ENCODE measurements at regions not wholly inside any gene's neighbourhood (a gene's known extent, or its start where the extent isn't known, plus 50 kb on each side); places are given as distances from the start of the nearest gene placed in this dataset.
"Not testable (repeated sequence)": the region's sequence is repeated elsewhere in the genome, so short reads cannot be mapped to it uniquely, and the experiment has no call there.

DNA sequence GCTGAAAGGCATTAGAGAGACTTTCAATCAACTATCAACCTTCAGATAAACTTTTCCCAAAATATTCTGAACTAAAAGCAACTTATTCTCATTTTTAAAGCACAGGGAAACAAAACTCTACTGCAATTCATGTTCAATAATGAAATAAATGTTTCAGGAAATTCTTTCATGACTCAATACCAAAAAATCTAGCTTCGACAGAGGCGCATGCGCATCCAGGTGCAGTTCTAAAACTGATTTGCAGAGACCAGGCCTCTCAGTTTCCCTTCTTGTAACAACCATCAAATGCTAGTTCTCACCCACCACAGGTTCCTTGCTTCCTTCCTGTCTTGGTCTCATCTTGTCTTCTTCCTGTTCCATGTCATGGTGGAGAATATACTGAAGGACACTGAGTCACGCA, 55.3 kb upstream of the NRBF2 start:
- no peaks in the 10 kb centered on the region for H3K36me3 Mint-ChIP-seq (ENCODE audit: low read depth)
- POLR2A ChIA-PET = no interaction called here
- H3K27me3 Mint-ChIP-seq = peaks cover 10% of the 10 kb centered on the region
- no peaks in the 10 kb centered on the region for H3K9me3 Mint-ChIP-seq
- DNase-seq = no peak
- H3K27ac Mint-ChIP-seq = no peak overlapping the region
- H3K4me1 Mint-ChIP-seq = peaks cover 8% of the 10 kb centered on the region
- no peak overlapping the region for H3K4me3 Mint-ChIP-seq
- CTCF ChIA-PET = no interaction called here

DNA sequence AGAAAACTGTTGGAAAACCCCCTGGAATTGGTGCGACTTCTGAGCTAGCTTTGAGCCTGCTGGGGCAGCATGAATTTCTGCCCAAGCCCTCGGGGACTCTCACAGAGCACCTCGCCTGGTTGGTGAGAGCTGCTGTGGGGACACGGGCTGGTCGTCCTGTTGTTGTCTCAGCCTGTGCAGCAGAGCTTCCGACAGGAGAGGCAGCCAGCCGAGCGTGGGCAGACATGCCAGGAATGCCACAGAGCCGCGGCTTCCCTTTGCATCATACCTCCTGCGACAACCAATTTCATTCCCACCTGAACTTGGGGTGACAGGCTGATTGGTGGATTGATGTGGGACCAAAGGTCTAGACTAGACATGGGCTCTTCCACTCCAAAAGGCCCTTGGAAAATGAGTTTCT, 60.2 kb upstream of the NRBF2 start:
- POLR2A ChIA-PET = no interaction called here
- CTCF ChIA-PET = no interaction called here
- Mint-ChIP-seq H3K36me3 (ENCODE audit: low read depth) (no peaks in the 10 kb centered on the region), H3K4me3 (no peak overlapping the region), H3K9me3 (no peaks in the 10 kb centered on the region), H3K27me3 (peaks cover 15% of the 10 kb centered on the region), H3K27ac (no peak overlapping the region), H3K4me1 (peaks cover 14% of the 10 kb centered on the region)
- no peak for DNase-seq

DNA sequence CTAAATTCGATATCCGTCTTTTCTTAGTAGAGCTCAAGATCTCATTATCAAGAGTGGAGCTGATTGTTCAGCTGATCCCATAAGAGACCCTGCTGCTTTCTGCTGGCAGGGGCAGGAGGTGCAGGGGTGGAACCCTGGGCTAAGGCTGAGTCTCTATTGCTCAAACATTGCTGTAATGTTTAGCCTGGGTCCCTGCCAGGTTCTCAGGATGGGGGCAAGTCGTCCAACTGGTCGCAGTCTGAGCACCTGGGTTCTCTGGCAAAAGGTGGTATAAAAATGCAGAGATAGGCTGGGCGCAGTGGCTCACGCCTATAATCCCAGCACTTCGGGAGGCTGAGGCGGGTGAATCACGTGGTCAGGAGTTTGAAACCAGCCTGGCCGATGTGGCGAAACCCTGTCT, 62.0 kb upstream of the NRBF2 start:
- CTCF ChIA-PET = interaction anchor here (1.4 kb wide), 1 partner anchor 87 kb away, joined by 3 read pairs; no protein-coding TSS in a partner anchor
- no peak for DNase-seq
- POLR2A ChIA-PET = interaction anchor here (0.6 kb wide), 1 partner anchor 13 kb away, joined by 3 read pairs; no protein-coding TSS in a partner anchor
- H3K27ac Mint-ChIP-seq = no peak overlapping the region
- H3K4me3 Mint-ChIP-seq = no peak overlapping the region
- H3K4me1 Mint-ChIP-seq = peaks cover 10% of the 10 kb centered on the region
- H3K36me3 Mint-ChIP-seq (ENCODE audit: low read depth) = peaks cover 2% of the 10 kb centered on the region
- no peaks in the 10 kb centered on the region for H3K9me3 Mint-ChIP-seq
- peaks cover 25% of the 10 kb centered on the region for H3K27me3 Mint-ChIP-seq

DNA sequence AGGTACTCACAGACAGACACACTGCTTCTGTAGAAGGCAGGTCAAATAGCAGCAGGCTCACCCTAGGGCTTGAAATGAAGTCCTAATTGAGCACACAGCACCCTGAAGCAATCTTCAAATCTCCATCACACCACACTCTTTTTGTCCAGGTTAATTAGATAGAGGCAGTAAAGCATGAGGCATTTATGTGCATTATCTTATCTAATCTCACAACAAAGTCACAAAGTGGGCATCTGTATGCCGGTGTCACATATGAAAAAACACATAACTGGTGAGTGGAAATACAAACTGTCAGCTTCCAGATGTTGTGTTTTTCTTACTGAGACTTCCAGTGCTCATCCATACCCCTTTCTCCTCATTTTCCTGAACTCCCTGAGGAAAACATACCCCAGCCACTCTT, 63.8 kb upstream of the NRBF2 start:
- CTCF ChIA-PET = no interaction called here
- POLR2A ChIA-PET = no interaction called here
- Mint-ChIP-seq H3K4me3 (no peak overlapping the region), H3K4me1 (peaks cover 13% of the 10 kb centered on the region), H3K27me3 (peaks cover 39% of the 10 kb centered on the region), H3K27ac (no peak overlapping the region), H3K36me3 (ENCODE audit: low read depth) (peaks cover 2% of the 10 kb centered on the region), H3K9me3 (no peaks in the 10 kb centered on the region)
- DNase-seq = no peak

DNA sequence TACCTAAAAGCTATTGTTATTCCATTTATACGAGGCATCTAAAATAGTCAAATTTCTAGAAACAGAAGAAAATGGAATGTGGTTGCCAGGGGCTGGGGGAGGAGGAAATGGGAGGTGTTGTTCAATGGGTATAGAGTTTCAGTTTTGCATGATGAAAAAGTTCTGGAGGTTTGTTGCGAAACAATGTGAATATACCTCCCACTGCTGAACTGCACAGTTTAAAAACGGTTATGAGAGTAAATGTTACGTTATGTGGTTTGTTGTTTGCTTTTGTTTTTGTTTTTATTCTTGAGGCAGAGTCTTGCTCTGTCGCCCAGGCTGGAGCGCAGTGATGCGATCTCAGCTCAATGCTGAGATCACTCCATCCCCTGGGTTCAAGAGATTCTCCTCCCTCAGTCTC, 64.9 kb upstream of the NRBF2 start:
- ChIA-PET CTCF (no interaction called here), POLR2A (no interaction called here)
- DNase-seq = no peak
- peak overlapping the region; percentile 36 for H3K4me3 Mint-ChIP-seq
- no peak overlapping the region for H3K27ac Mint-ChIP-seq
- H3K36me3 Mint-ChIP-seq (ENCODE audit: low read depth) = peaks cover 2% of the 10 kb centered on the region
- H3K27me3 Mint-ChIP-seq = peaks cover 45% of the 10 kb centered on the region
- peaks cover 13% of the 10 kb centered on the region for H3K4me1 Mint-ChIP-seq
- H3K9me3 Mint-ChIP-seq = no peaks in the 10 kb centered on the region

DNA sequence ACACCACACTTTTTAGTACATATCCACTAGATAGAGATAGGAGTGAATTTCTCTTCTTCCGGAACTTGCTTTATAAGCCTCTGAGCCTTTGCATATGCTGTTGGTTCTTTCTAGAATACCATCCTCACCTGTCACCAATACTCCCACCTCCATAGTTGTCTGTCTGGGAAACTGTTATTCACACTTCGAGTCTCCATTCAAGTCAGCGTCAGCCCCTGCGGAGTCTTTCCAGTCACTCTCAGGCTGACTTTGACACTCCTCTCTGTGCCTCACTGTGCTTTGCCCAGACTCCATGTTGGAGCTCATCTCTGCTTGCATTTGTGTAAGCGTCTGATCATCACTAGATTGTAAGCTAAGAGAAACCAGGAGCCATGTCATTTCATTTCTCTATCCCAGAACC, 66.5 kb upstream of the NRBF2 start:
- H3K27ac Mint-ChIP-seq = no peak overlapping the region

DNA sequence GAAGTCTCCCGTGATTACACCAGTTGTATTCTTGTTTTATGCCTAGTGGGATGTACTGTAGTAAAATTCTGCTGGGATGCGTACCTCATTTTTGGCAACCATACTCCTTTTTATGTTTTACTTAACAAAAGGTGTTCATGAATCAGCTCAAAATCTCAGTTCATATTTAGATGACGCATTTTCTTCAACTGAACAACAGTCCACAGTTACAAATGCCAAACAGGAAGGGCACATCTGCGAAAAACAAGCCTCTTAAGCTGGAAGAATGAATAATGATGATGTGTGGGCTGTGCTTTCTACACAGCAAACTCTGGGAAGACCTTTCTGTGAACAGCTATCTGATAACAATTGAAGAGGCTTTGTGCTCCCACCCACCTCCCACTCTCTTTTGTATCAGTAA, 68.4 kb upstream of the NRBF2 start:
- H3K36me3 Mint-ChIP-seq (ENCODE audit: low read depth) = peaks cover 2% of the 10 kb centered on the region
- H3K27ac Mint-ChIP-seq = no peak overlapping the region
- no peak for DNase-seq
- H3K27me3 Mint-ChIP-seq = peaks cover 38% of the 10 kb centered on the region
- H3K4me3 Mint-ChIP-seq = no peak overlapping the region
- H3K4me1 Mint-ChIP-seq = peaks cover 13% of the 10 kb centered on the region
- ChIA-PET CTCF (interaction anchor here (0.9 kb wide), 1 partner anchor 19 kb away, joined by 4 read pairs; no protein-coding TSS in a partner anchor), POLR2A (no interaction called here)
- no peaks in the 10 kb centered on the region for H3K9me3 Mint-ChIP-seq

More for the DNA sequence above, 66.5 kb upstream of the NRBF2 start:
- Mint-ChIP-seq H3K4me3 (no peak overlapping the region), H3K27me3 (peaks cover 45% of the 10 kb centered on the region), H3K36me3 (ENCODE audit: low read depth) (peaks cover 2% of the 10 kb centered on the region), H3K9me3 (no peaks in the 10 kb centered on the region), H3K4me1 (peaks cover 13% of the 10 kb centered on the region)
- POLR2A ChIA-PET = interaction anchor here (0.6 kb wide), 1 partner anchor 749 kb away, joined by 3 read pairs; no protein-coding TSS in a partner anchor
- no peak for DNase-seq
- CTCF ChIA-PET = no interaction called here

DNA sequence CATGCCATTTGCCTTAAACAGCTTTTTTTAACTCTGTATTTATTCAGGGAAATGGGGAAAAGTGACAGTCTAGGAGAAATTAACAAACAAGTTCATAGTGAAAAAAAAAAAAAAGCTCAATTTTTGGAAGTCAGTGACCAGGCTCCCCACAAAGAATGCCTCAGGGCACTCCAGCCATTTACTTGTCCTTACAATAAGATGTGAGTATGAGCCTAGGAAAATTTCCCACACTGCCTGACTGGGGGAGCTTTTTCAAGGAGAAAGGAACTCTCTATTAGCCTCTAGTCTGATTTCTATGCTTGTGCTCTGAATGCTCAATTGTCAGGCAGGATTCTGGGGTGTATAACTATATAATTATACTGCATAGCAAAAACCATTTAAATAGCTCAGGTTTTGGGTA, 74.9 kb upstream of the NRBF2 start:
- no peak overlapping the region for H3K27ac Mint-ChIP-seq
- H3K9me3 Mint-ChIP-seq = no peaks in the 10 kb centered on the region
- no peaks in the 10 kb centered on the region for H3K36me3 Mint-ChIP-seq (ENCODE audit: low read depth)
- H3K27me3 Mint-ChIP-seq = peaks cover 7% of the 10 kb centered on the region
- no peak for DNase-seq
- peaks cover 3% of the 10 kb centered on the region for H3K4me1 Mint-ChIP-seq
- ChIA-PET CTCF (no interaction called here), POLR2A (interaction anchor here (0.6 kb wide), 1 partner anchor 13 kb away, joined by 3 read pairs; no protein-coding TSS in a partner anchor)
- H3K4me3 Mint-ChIP-seq = no peak overlapping the region

DNA sequence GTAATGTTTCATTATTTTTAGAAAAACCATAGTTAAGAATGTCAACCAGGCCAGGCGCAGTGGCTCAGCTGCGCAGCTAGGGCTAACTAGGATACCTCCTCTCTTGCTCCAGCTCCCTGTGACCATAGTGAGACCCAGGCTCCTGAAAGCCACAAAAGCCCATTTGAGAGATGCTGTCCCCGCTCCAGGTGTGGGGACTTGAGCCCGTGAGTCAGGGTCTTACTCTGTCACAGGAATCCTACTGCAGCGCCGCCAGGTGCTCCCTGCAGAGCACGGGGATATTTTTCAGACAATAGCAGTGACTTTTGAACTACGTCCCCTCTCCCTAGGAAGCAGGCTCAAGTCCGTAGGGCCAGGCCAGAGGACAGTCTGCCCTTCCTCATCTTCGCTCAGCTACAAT, 75.6 kb upstream of the NRBF2 start:
- DNase-seq = no peak
- H3K9me3 Mint-ChIP-seq = no peaks in the 10 kb centered on the region
- H3K27me3 Mint-ChIP-seq = peaks cover 6% of the 10 kb centered on the region
- no peak overlapping the region for H3K4me3 Mint-ChIP-seq
- no peak overlapping the region for H3K27ac Mint-ChIP-seq
- H3K36me3 Mint-ChIP-seq (ENCODE audit: low read depth) = no peaks in the 10 kb centered on the region
- POLR2A ChIA-PET = no interaction called here
- H3K4me1 Mint-ChIP-seq = peaks cover 3% of the 10 kb centered on the region
- CTCF ChIA-PET = no interaction called here

DNA sequence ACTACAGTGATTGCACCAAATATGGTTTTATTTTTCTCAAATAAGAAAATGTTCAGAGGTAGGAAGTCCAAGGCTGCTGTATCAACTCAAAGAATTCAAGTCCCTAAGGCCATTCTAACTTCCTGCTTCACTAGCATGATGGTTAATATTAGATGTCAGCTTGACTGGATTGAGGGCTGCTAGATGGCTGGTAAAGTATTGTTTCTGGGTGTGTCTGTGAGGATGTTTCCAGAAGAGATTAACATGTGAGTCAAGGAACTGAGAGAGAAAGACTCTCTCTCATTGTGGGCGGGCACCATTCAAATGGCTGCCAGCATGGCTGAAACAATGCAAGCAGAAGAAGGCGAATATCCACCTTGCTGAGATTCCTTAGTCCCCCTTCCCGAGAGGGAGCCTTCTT, 77.4 kb upstream of the NRBF2 start:
- H3K9me3 Mint-ChIP-seq = no peaks in the 10 kb centered on the region
- no peak overlapping the region for H3K27ac Mint-ChIP-seq
- no peaks in the 10 kb centered on the region for H3K36me3 Mint-ChIP-seq (ENCODE audit: low read depth)
- ChIA-PET POLR2A (no interaction called here), CTCF (no interaction called here)
- H3K4me1 Mint-ChIP-seq = peaks cover 3% of the 10 kb centered on the region
- peaks cover 6% of the 10 kb centered on the region for H3K27me3 Mint-ChIP-seq
- DNase-seq = no peak
- H3K4me3 Mint-ChIP-seq = no peak overlapping the region

DNA sequence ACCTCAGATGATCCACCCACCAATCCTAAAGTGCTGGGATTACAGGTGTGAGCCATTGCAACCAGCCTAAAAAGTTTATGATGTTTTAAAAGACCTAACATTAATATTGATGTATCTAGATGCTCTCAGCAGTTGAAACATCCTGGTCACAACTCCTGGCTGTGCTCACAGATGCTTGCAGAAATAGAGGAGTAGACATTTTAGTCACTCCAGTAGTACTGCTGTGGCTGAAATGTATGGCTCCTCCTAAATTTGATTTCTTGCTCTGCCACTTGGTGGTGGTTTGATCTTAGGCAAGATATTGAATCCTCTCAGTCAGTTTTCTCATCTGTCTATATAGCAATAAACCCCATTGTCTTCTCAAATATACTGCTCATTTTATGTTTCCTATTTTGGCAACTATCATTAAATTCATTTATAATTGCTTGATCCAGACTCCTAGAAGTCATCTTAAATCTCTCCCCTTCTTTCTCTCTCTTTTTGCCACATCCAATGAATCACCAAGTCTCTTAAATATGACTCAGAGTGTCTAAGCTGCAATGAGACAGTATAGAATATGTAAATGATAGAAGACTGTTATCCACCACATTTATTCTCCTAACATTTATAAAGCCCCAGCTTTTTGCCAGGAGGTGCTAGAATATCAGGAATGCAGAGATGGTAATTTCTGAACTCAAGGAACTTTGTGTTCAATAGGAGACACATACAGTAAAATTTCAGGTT, 78.1 kb upstream of the NRBF2 start:
- peaks cover 10% of the 10 kb centered on the region for H3K27me3 Mint-ChIP-seq
- no peak overlapping the region for H3K4me3 Mint-ChIP-seq
- POLR2A ChIA-PET = no interaction called here
- H3K4me1 Mint-ChIP-seq = peaks cover 3% of the 10 kb centered on the region
- no peaks in the 10 kb centered on the region for H3K36me3 Mint-ChIP-seq (ENCODE audit: low read depth)
- no peak for DNase-seq
- peaks cover 1% of the 10 kb centered on the region for H3K9me3 Mint-ChIP-seq
- CTCF ChIA-PET = no interaction called here
- no peak overlapping the region for H3K27ac Mint-ChIP-seq

DNA sequence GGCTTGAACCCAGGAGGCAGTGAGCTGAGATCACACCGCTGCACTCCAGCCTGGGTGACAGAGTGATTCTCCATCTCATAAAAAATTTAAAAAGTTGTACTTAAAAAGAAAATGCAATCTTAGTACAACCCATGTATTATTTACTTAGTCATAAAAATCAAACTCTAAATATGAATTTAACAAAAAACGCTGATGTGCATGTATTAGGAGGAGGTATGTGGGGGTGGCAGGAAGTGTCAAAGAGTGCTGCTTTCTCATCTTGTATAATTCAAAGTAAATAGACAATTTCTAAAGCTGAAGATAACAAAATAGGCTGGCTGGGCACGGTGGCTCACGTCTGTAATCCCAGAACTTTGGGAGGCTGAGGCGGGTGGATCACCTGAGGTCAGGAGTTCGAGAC, 81.0 kb upstream of the NRBF2 start:
- no peak overlapping the region for H3K27ac Mint-ChIP-seq
- no peaks in the 10 kb centered on the region for H3K36me3 Mint-ChIP-seq (ENCODE audit: low read depth)
- H3K4me3 Mint-ChIP-seq = no peak overlapping the region
- H3K27me3 Mint-ChIP-seq = peaks cover 30% of the 10 kb centered on the region
- H3K4me1 Mint-ChIP-seq = peaks cover 7% of the 10 kb centered on the region
- DNase-seq = no peak
- ChIA-PET CTCF (no interaction called here), POLR2A (no interaction called here)
- peaks cover 3% of the 10 kb centered on the region for H3K9me3 Mint-ChIP-seq

DNA sequence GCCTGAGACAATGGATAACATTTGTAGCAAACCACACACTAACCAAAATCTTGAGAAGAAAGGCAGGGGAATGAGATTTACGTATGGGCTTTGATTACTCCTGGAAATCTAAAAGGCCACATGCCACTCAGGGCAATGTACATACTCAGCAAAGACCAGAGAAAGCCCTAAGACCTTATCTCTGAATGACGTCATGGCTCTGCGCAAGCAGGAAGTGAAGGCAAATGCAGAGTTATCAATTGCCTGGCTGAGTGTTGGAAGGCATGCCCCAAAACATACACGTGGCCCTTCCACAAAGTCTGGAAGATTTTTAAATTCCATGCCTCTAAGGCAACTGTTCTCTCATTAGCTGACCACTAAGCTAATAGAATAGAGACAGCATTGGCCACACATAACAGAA, 90.9 kb upstream of the NRBF2 start:
- ChIA-PET CTCF (no interaction called here), POLR2A (no interaction called here)

DNA sequence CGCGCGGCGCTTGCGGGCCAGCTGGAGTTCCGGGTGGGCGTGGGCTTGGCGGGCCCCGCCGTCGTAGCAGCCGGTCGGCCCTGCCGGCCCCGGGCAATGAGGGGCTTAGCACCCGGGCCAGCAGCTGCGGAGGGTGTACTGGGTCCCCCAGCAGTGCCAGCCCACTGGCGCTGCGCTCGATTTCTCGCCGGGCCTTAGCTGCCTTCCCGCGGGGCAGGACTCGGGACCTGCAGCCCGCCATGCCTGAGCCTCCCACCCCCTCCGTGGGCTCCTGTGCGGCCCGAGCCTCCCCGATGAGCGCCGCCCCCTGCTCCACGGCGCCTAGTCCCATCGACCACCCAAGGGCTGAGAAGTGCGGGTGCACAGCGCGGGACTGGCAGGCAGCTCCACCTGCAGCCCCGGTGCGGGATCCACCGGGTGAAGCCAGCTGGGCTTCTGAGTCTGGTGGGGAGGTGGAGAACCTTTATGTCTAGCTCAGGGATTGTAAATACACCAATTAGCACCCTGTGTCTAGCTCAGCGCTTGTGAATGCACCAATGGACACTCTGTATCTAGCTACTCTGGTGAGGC, 99.4 kb upstream of the NRBF2 start:
- H3K4me3 Mint-ChIP-seq; H3K4me1 Mint-ChIP-seq; H3K27ac Mint-ChIP-seq; POLR2A ChIA-PET; H3K27me3 Mint-ChIP-seq; CTCF ChIA-PET; DNase-seq; H3K9me3 Mint-ChIP-seq; H3K36me3 Mint-ChIP-seq (ENCODE audit: low read depth): not testable (repeated sequence)

More for the DNA sequence above, 90.9 kb upstream of the NRBF2 start:
- H3K27me3 Mint-ChIP-seq = peaks cover 17% of the 10 kb centered on the region
- DNase-seq = no peak
- H3K36me3 Mint-ChIP-seq (ENCODE audit: low read depth) = no peaks in the 10 kb centered on the region
- no peak overlapping the region for H3K4me3 Mint-ChIP-seq
- H3K27ac Mint-ChIP-seq = no peak overlapping the region
- peaks cover 2% of the 10 kb centered on the region for H3K9me3 Mint-ChIP-seq
- H3K4me1 Mint-ChIP-seq = peaks cover 3% of the 10 kb centered on the region
